ENCODE measurements at regions not wholly inside any gene's neighbourhood (a gene's known extent, or its start where the extent isn't known, plus 50 kb on each side); places are given as distances from the start of the nearest gene placed in this dataset.
"Not testable (repeated sequence)": the region's sequence is repeated elsewhere in the genome, so short reads cannot be mapped to it uniquely, and the experiment has no call there.

GRCh38 chr15:89002281-89002761 lies 85.9 kb upstream of the ABHD2 start:
- no peak for TF ChIP-seq CTCF (IDR thresholded peaks at IDR 0.05; ENCODE audit: unreplicated experiment)
- Mint-ChIP-seq H3K9me3 (ENCODE audit: unreplicated experiment) (no peaks in the 10 kb centered on the region), H3K4me1 (ENCODE audit: unreplicated experiment) (no peaks in the 10 kb centered on the region), H3K27me3 (ENCODE audit: unreplicated experiment) (no peaks in the 10 kb centered on the region), H3K36me3 (ENCODE audit: low read depth, unreplicated experiment) (no peaks in the 10 kb centered on the region), H3K4me3 (ENCODE audit: unreplicated experiment) (no peak overlapping the region), H3K27ac (ENCODE audit: unreplicated experiment) (no peak overlapping the region)
- no peak for DNase-seq (ENCODE audit: low spot score)

GRCh38 chr15:89002830-89003229 lies 85.4 kb upstream of the ABHD2 start:
- Mint-ChIP-seq H3K27me3 (ENCODE audit: unreplicated experiment) (no peaks in the 10 kb centered on the region), H3K27ac (ENCODE audit: unreplicated experiment) (no peak overlapping the region), H3K36me3 (ENCODE audit: low read depth, unreplicated experiment) (no peaks in the 10 kb centered on the region), H3K4me3 (ENCODE audit: unreplicated experiment) (no peak overlapping the region), H3K4me1 (ENCODE audit: unreplicated experiment) (no peaks in the 10 kb centered on the region), H3K9me3 (ENCODE audit: unreplicated experiment) (no peaks in the 10 kb centered on the region)
- no peak for TF ChIP-seq CTCF (IDR thresholded peaks at IDR 0.05; ENCODE audit: unreplicated experiment)
- DNase-seq (ENCODE audit: low spot score), result no peak

- Mint-ChIP-seq H3K27ac (ENCODE audit: unreplicated experiment) (no peak overlapping the region), H3K36me3 (ENCODE audit: low read depth, unreplicated experiment) (no peaks in the 10 kb centered on the region), H3K4me3 (ENCODE audit: unreplicated experiment) (no peak overlapping the region), H3K4me1 (ENCODE audit: unreplicated experiment) (no peaks in the 10 kb centered on the region), H3K9me3 (ENCODE audit: unreplicated experiment) (no peaks in the 10 kb centered on the region), H3K27me3 (ENCODE audit: unreplicated experiment) (no peaks in the 10 kb centered on the region)
- no peak for TF ChIP-seq CTCF (IDR thresholded peaks at IDR 0.05; ENCODE audit: unreplicated experiment)
- peak; percentile 42 for DNase-seq (ENCODE audit: low spot score)
Observed at GRCh38 chr15:89003865-89004725, 84.2 kb upstream of the ABHD2 start.

GRCh38 chr15:89004726-89005030 lies 83.6 kb upstream of the ABHD2 start:
- no peak for TF ChIP-seq CTCF (IDR thresholded peaks at IDR 0.05; ENCODE audit: unreplicated experiment)
- Mint-ChIP-seq H3K9me3 (ENCODE audit: unreplicated experiment) (no peaks in the 10 kb centered on the region), H3K27me3 (ENCODE audit: unreplicated experiment) (no peaks in the 10 kb centered on the region), H3K36me3 (ENCODE audit: low read depth, unreplicated experiment) (no peaks in the 10 kb centered on the region), H3K27ac (ENCODE audit: unreplicated experiment) (no peak overlapping the region), H3K4me3 (ENCODE audit: unreplicated experiment) (no peak overlapping the region), H3K4me1 (ENCODE audit: unreplicated experiment) (no peaks in the 10 kb centered on the region)
- DNase-seq (ENCODE audit: low spot score), result no peak

- H3K4me1 Mint-ChIP-seq (ENCODE audit: unreplicated experiment); H3K27me3 Mint-ChIP-seq (ENCODE audit: unreplicated experiment); H3K27ac Mint-ChIP-seq (ENCODE audit: unreplicated experiment); H3K4me3 Mint-ChIP-seq (ENCODE audit: unreplicated experiment); H3K9me3 Mint-ChIP-seq (ENCODE audit: unreplicated experiment); H3K36me3 Mint-ChIP-seq (ENCODE audit: low read depth, unreplicated experiment); DNase-seq (ENCODE audit: low spot score): not testable (repeated sequence)
Observed at GRCh38 chr15:89007527-89007926, 80.7 kb upstream of the ABHD2 start.
